ENCODE measurements at regions not wholly inside any gene's neighbourhood (a gene's known extent, or its start where the extent isn't known, plus 50 kb on each side); places are given as distances from the start of the nearest gene placed in this dataset.

DNA sequence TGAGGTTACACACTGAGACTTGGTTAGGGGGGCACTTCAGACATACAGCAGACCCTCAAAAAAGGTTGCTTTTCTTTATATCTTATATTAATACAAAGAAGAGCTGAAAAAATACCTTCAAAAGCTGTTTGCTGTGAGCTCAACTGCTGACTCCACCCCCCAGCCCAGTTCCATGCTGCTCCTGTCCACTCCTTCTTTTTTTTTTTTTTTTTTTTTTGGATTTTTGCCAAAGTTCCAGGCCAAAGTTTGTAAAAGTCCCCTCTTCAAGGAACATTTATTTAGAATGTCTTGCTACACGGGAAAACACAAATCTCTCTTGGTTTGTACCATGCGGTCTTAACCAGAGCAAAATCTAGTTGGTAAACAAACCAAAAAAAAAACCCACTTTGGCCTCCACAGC, 85.3 kb upstream of the AKAP12 start:
- no peaks in the 10 kb centered on the region for H3K36me3 ChIP-seq
- intact Hi-C loops (cut with DNase I; ENCODE audit: low total_unique reads) = no loop called here
- TF ChIP-seq, protein P1, sequence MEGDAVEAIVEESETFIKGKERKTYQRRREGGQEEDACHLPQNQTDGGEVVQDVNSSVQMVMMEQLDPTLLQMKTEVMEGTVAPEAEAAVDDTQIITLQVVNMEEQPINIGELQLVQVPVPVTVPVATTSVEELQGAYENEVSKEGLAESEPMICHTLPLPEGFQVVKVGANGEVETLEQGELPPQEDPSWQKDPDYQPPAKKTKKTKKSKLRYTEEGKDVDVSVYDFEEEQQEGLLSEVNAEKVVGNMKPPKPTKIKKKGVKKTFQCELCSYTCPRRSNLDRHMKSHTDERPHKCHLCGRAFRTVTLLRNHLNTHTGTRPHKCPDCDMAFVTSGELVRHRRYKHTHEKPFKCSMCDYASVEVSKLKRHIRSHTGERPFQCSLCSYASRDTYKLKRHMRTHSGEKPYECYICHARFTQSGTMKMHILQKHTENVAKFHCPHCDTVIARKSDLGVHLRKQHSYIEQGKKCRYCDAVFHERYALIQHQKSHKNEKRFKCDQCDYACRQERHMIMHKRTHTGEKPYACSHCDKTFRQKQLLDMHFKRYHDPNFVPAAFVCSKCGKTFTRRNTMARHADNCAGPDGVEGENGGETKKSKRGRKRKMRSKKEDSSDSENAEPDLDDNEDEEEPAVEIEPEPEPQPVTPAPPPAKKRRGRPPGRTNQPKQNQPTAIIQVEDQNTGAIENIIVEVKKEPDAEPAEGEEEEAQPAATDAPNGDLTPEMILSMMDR (IDR thresholded peaks at IDR 0.05) = no peak
- no peak overlapping the region for H3K4me3 ChIP-seq
- peaks cover 0 to 4% (median 0%) of the 10 kb centered on the region in 4 donors for H3K4me1 ChIP-seq
- H3K27me3 ChIP-seq = no peaks in the 10 kb centered on the region
- no peak overlapping the region for H3K27ac ChIP-seq
- peak in 1 of 2 donors; percentile 28 for DNase-seq
- no peaks in the 10 kb centered on the region for H3K9me3 ChIP-seq

DNA sequence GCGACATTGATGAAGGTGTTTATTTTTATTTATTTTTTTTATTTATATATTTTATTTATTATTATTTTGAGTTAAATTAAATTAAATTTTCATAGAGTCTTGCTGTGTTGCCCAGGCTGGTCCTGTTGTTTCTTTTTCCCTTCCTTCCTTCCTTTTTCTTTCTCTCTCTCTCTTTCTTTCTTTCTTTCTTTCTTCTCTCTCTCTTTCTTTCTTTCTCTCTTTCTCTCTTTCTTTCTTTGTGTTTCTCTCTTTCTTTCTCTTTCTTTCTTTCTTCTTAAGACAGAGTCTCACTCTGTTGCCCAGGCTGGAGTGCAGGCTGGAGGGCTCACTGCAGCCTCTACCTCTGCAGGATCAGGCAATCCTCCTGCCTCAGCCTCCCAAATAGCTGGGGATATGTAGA, 84.7 kb upstream of the AKAP12 start:
- no peaks in the 10 kb centered on the region for H3K9me3 ChIP-seq
- TF ChIP-seq, protein P1 (IDR thresholded peaks at IDR 0.05) = no peak
- no peak for DNase-seq
- H3K4me1 ChIP-seq = peaks cover 0 to 4% (median 0%) of the 10 kb centered on the region in 4 donors
- H3K27ac ChIP-seq = no peak overlapping the region
- no peaks in the 10 kb centered on the region for H3K27me3 ChIP-seq
- no peak overlapping the region for H3K4me3 ChIP-seq
- no peaks in the 10 kb centered on the region for H3K36me3 ChIP-seq
- intact Hi-C loops (cut with DNase I; ENCODE audit: low total_unique reads) = no loop called here

DNA sequence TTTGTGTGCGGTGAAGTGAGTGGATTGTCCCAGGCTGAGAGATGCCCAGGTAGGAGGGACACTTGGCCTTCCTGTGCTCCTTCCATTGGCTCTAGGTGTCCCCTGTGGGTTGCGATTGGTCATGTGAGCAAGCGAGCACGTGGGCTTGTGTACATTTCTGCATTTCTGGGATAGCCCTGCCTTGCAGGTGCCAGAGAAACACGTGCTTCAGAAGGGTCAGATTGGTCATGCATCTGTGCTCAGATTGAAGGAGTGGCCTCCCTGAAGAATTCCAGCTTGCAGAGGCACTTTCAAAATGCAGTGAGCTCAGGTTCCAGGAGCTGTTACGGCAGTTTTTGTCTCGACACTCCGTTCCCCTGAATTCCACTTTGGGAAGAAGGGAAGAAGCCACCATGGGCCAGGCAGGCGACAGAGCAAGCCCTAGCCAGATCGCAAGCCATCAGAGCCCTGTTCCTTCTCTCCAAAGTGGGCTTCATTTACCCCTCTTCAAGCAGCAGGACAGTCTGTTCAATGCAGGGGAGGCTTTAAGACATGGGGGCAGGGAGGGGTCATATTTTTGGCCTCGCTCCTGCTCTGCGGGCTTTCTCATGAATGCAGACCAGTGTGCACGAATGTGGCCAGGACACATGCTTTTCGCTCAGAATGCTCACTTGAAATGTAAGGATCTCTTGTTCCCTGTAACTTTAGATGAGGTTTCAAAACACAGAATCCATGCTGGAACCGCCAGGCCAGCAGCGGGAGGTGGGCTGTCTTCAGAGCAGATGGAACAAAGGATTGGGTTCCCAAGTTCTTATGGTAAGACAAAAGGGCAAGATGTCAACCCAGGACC, 78.6 kb upstream of the AKAP12 start:
- H3K27me3 ChIP-seq = no peaks in the 10 kb centered on the region
- TF ChIP-seq, protein P1 (IDR thresholded peaks at IDR 0.05) = no peak
- H3K4me3 ChIP-seq = no peak overlapping the region
- H3K4me1 ChIP-seq = no peaks in the 10 kb centered on the region
- H3K36me3 ChIP-seq = no peaks in the 10 kb centered on the region
- DNase-seq = no peak
- no peak overlapping the region for H3K27ac ChIP-seq
- no peaks in the 10 kb centered on the region for H3K9me3 ChIP-seq
- intact Hi-C loops (cut with DNase I; ENCODE audit: low total_unique reads) = no loop called here

DNA sequence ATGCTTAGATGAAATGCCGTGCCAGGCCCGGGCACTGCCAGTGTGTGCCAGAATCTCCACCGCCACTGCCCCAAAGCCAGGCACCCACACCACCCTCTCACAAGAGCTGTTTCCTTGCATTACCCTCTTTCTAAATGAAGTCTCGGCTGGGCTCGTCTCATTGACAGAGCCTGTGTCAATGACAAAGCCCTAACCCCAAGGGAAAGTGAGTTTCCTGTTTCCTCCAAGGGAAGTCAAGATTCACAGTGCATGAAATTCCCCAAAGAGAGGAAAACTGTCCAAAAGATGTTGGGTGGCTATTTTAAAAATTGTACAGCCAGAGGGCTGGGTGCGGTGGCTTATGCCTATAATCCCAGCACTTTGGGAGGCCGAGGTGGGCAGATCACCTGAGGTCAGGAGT, 75.4 kb upstream of the AKAP12 start:
- no peaks in the 10 kb centered on the region for H3K9me3 ChIP-seq
- no peak overlapping the region for H3K27ac ChIP-seq
- no peaks in the 10 kb centered on the region for H3K4me1 ChIP-seq
- H3K36me3 ChIP-seq = no peaks in the 10 kb centered on the region
- TF ChIP-seq, protein P1 (IDR thresholded peaks at IDR 0.05) = no peak
- H3K4me3 ChIP-seq = no peak overlapping the region
- H3K27me3 ChIP-seq = no peaks in the 10 kb centered on the region
- intact Hi-C loops (cut with DNase I; ENCODE audit: low total_unique reads) = no loop called here
- no peak for DNase-seq

DNA sequence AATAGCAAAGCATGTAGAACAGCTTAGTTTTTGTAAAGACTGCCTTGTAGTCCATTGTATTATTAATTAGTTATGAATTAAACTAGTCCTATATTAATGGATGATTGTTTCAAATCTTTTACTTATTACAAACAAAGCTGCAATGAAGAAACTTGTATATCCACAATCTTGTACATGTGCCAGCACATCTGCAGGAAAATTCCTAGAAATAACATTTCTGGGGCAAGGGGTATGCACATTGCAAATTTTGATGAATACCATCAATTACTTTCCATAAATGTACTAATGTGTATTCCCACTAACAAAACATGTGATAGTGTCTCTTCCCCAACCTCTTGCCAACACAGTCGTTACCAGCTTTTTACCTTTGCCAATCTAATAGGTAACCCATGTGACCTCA, 73.6 kb upstream of the AKAP12 start:
- no peak for DNase-seq
- intact Hi-C loops (cut with DNase I; ENCODE audit: low total_unique reads) = no loop called here
- H3K9me3 ChIP-seq = no peaks in the 10 kb centered on the region
- H3K4me1 ChIP-seq = no peaks in the 10 kb centered on the region
- no peaks in the 10 kb centered on the region for H3K36me3 ChIP-seq
- TF ChIP-seq, protein P1 (IDR thresholded peaks at IDR 0.05) = no peak
- H3K27me3 ChIP-seq = no peaks in the 10 kb centered on the region
- no peak overlapping the region for H3K4me3 ChIP-seq
- H3K27ac ChIP-seq = no peak overlapping the region
